ENCODE measurements at regions not wholly inside any gene's neighbourhood (a gene's known extent, or its start where the extent isn't known, plus 50 kb on each side); places are given as distances from the start of the nearest gene placed in this dataset.

DNA sequence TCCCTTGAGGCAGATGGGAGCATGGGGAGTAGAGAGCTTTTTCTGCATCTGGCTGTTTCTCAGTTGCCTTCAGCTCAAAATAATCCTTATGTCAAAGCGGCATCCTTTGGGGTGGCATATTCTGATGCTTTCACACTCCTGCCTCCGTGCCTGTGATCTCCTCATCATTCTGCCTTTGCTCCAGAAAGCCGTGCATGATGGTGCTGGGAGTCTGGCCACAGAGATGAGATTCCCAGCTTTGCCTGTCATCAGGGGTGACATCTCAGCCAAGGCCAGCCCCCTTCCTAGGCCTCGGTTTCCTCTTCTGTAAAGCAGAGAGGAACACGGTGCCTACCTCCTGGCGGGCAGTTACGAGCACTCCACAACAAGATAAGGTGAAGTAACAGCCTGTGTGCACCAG lies 96.3 kb upstream of the ALDH1A3 start:
- no peak for DNase-seq (ENCODE audit: low read depth in 2 of 2)

DNA sequence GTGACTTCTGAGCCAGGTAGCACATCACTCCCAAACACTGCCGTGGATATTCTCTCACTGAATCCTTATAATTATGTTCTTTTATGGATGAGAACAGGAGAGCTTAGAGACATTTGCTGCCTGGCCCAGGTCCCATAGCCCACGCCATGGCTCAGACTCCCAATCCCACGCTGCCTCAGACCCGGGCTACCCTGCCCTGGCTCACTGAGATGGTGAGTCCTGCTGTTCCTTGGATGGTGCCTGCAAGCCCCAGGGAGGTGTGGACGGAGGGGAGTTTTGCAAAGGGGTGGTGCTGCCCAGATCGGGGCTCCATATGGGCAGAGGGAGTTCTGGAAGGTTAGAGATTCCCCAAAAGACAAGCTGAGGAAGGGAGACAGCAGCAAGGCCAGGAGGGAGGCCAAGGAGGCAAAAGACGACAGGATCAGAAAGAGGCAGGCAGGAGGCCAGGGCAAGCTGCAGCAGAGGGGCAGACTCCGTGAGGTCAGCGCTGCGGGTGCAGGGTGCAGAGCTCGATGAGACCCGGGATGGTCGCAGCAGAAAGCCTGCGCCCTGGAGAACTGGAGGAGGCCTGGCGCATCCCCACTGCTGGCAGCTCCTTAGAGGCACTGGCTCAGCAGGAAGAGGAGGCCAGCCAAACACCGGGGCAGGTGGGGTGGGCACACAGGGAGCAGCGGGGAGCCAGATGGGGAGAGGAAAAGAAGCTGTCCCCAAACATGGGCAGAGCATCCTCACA lies 95.7 kb upstream of the ALDH1A3 start:
- no peak for DNase-seq (ENCODE audit: low read depth in 2 of 2)

DNA sequence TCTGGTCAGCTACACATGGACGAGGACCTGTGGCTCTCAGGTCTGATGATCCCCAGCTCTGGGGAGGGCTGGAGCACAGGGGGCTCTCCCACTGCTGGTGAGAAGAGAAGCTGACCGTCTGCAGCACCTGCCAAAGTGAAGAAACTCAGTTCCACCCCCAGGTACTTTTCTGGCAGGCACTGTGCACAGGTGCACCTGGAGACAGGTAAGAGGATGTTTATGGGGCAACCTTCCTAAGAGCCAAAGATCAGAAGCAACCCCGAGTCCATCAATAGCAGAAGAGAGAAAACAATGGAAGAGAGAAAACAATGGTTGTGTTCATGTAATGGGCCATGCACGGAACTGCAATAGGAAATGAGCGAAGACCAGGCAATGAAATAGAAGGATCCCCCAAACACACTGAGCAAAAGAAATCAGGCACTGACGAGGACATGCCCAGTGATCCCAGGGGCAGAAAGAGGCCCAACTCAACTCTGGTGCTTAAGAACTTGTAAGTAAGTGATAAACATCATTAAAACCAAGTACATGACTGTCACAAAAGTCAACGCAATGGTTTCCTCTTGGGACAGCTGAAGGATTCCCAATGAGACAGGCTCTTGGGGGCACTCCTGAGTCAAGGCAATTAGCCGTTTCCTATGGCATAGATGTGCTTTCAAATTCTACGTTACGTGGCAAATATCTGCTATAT lies 95.0 kb upstream of the ALDH1A3 start:
- DNase-seq (ENCODE audit: low read depth in 2 of 2): no peak

DNA sequence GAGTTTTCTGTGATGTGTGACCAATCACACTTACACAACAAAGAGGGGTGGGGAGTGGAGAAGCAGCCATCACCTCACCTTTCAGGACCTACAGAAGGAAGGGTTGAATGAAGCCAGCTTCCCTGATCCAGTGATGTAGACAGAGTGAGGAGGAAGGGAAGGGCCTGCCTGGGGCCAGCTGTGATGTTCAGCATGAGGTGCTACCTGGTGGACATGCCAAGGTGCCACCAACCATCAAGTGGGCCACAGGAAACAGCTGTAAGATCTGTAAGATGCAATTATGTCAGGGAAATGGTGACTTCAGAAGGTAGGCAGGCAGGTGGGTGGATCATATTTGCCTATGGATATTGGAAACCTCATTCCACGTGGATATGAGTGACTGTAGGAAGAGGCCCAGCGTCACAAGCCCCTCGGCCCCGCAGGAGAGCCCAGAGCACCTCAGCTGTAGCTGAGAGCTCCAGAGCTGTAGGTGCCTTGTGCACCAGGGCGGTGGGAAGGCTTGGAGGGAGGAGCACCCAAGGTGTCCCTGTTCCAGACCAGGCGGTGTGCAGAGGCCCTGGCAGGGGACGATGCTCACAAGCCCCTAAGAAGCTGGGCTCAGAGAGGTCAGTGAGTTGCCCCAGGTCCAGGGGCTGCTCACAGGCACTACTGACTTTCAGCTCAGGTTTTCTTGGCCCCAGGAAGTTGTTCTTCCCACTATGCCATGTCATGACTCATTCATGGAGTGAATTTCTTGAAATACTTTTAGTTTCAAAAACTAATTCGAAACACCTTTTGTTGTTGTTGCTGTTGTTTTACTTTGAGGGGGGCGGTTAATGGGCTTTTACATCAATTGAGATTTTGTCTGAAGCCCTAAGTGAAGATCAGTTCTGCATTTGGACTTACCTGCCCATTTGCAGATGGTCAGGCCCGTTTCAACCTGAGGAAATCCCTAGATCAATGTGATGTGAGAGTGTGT lies 94.2 kb upstream of the ALDH1A3 start:
- no peak for DNase-seq (ENCODE audit: low read depth in 2 of 2)

DNA sequence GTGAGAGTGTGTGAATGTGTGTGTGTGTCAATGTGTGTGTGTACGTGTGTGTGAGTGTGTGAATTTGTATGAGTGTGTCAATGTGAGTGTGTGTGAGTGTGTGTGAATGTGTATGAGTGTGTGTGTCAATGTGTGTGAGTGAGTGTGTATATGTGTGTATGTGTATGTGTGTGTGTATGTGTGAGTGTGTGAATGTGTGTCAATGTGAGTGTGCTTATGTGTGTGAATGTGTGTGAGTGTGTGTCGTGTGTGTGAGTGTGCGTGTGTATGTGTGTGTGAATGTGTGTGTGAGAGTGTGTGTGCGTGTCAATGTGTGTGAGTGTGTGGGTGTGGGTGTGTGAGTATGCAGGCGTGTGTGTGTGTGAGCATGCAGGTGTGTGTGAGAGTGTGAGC lies 93.5 kb upstream of the ALDH1A3 start:
- DNase-seq (ENCODE audit: low read depth in 2 of 2): no peak

- no peak for DNase-seq (ENCODE audit: low read depth in 2 of 2)
Observed at GRCh38 chr15:100786901-100787566, 92.6 kb upstream of the ALDH1A3 start.

DNA sequence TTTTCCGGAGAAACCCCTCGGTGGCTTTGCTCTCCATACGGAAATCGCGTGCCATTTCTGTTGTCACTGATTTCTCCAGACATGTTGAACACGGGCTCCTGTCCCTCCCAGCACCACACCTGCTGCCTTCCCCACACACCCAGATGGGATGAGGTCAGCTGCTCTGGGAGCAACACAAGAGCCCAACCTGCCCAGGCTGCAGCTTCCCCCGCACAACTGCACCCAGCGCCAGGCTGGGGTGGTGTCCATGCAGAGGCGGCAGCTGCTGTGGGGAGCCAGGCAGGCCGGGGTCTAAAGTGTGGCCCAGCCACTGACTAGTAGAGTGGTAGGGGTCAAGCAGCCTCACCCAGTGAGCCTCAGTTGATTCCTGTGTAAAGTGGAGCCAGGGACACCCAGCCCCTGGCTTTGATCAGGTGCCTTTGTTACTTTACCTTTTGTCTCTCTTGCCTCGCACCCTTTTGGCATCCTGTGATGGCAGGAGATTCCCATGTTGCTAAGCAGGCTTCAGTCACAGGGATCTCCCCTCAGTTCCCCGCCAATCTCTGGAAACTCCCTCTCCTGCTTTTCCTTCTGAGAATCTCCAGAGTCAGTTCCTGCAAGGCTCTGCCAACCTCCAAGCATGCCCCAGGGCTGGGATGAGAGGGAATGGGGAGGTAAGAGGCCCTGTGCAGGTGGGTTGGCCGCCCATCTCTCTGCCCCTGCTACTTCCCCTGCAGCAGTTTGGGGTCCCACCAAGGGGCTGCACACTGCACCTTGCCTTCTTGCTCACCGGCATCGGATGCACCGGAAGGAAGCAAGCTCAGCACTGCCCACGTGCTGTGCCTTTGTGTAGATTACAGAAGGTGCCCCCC lies 91.8 kb upstream of the ALDH1A3 start:
- no peak for DNase-seq (ENCODE audit: low read depth in 2 of 2)

GRCh38 chr15:100788418-100789105 lies 91.1 kb upstream of the ALDH1A3 start:
- no peak for DNase-seq (ENCODE audit: low read depth in 2 of 2)

DNA sequence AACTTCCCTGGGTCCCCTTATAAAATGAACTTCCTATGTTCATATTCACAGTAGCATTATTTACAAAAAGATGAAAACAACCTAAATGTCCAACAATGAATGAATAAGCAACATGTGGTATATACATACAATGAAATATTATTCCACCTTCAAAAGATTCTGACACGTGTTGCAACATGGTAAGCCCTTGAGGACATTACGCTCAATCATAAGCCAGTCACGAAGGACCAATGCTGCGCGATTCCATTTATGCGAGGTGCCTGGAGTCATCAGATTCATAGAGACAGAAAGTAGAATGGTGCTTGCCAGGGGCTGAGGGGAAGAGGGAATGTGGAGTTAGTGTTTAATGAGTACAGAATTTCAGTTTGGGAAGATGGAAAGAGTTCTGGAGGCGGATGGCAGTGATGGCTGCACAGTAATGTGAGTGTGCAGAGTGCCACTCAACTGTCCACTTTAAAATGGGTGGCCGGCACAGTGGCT lies 88.8 kb upstream of the ALDH1A3 start:
- no peak for DNase-seq (ENCODE audit: low read depth in 2 of 2)

DNA sequence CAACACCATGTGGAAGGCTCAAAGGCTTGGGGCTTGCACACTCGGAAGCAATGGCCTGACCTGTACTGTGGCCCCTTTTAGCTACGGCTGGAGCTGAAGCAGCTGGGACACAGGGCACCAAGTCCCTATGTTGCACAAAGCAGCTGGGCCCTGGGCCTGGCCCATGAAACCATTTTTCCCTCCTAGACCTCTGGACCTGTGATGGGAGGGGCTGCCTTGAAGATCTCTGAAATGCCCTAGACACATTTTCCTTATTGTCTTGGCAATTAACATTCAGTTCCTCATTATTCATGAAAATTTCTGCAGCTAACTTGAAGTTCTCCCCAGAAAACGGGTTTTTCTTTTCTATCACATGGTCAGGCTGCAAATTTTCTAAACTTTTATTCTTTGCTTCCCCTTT lies 85.6 kb upstream of the ALDH1A3 start:
- no peak for DNase-seq (ENCODE audit: low read depth in 2 of 2)

GRCh38 chr15:100801256-100801900 lies 78.3 kb upstream of the ALDH1A3 start:
- no peak for DNase-seq (ENCODE audit: low read depth in 2 of 2)

DNA sequence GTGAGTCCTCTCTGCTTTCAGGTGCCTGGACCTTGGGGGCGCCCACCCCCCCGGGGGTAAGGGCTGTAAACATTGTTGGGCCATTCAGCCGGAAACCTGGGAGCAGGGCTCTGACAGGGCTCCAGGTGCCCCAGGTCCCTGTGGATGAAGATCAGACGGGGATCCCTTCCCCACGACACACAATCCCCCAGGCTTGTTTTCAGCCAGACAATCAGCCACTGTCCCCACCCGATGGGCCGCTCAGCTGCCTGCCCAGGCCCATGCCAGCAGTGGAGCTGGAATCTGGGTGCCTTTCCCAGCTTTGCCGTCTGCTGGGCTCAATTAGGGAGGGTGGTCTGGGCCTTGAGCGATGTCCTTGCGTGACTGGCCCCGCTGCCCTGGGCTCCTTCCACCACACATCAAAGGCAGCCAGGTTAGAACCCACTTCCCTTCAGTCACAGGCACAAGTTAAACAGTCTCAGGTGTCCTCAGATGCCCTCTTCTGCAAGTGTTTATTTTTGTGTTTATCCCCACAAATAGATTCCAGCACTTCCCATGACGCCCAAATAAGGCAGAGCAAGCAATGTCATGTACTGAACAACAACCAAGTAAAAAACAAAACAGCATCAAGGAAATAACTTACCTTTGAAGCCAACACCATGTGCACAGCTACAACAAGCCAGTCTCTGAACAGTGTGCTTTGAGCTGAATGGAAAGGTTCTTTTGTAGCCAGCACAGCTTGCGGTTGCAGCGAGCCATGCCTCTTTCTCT lies 77.0 kb upstream of the ALDH1A3 start:
- no peak for DNase-seq (ENCODE audit: low read depth in 2 of 2)

GRCh38 chr15:100803171-100803440 lies 76.5 kb upstream of the ALDH1A3 start:
- no peak for DNase-seq (ENCODE audit: low read depth in 2 of 2)

DNA sequence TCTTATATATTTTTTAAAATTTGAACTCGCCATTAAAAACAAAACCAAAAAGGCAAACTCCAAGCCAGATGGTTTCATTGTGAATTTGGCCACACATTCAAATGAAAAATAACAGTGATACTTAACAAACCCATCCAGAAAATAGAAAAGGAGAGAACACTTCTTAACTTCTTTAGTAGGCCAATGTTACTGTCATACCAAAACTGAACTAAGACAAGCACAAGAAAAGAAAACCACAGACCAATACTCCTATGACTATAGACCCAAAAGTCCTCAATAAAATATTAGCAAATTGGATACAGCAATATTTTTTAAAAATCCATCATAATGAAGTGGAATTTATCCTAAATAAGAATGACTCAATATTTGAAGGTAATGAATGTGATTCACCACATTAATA lies 73.5 kb upstream of the ALDH1A3 start:
- no peak for DNase-seq (ENCODE audit: low read depth in 2 of 2)

DNA sequence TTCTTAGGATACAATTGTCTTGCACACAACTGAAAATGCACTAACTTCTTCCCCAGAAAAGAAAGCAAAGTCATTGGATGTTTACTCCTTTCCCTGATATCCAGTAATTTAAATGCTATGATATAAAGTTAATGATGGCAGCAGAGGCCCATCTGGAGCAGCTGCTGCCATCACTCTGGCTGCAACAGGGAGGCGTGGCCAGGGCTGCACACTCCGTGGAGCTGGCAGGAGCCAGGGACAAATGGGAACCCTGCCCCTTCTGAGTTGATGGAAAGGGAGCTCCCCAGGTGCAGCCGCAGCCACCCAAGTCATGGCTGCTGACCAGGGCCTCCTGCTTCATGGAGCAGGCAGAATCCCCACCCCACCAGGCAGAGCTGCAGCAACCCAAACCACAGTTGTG lies 72.6 kb upstream of the ALDH1A3 start:
- DNase-seq (ENCODE audit: low read depth in 2 of 2): no peak

GRCh38 chr15:100808691-100809090 lies 70.9 kb upstream of the ALDH1A3 start:
- no peak for DNase-seq (ENCODE audit: low read depth in 2 of 2)

DNA sequence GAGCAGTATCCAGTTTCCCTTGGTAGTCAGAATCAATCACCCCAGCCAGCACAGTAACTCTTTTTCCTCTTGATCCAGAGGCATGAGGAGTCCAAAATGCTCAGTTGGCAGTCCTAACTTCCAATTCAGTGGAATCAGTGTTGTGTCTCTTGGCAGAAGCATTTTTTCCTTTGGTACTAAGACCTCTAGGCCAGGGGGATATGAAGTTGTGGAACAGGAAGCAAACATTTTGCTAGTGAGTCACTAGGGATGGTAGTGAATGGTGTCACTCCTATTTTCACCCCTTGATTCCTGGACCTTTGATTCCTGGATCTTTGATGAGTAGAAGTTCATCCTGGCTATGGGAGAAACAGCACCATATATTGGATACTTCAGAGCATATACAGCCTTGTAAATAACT lies 70.5 kb upstream of the ALDH1A3 start:
- DNase-seq (ENCODE audit: low read depth in 2 of 2): no peak

GRCh38 chr15:100809587-100809986 lies 70.0 kb upstream of the ALDH1A3 start:
- no peak for DNase-seq (ENCODE audit: low read depth in 2 of 2)

DNA sequence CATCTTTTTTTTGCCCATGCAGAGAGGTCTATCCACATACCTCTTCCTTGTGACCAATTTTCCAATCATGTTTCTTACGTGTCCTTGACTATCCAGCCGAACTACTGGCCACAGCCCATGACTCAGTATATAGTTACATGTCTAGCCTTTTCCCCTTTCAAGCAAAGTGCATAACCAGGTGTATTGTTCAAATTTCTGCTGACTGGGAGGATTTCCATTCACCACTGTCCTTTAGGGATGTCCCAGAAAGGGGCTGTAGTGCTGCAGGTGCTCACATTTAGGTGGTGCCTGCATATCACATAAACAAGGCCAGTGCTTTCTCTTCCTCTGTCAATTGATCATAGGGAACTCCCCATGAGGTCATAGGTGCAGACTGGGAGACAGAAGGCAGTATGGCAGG lies 69.4 kb upstream of the ALDH1A3 start:
- DNase-seq (ENCODE audit: low read depth in 2 of 2): no peak
